UCSD-AML1 (cell line): ENCODE measurements at regions not wholly inside any gene's neighbourhood (a gene's known extent, or its start where the extent isn't known, plus 50 kb on each side); places are given as distances from the start of the nearest gene placed in this dataset.
"Not testable (repeated sequence)": the region's sequence is repeated elsewhere in the genome, so short reads cannot be mapped to it uniquely, and the experiment has no call there.

ENCODE experiments used
- DNase-seq: peaks from one replicate; lab custom pipeline; 2025; ENCODE audit not compliant: unreplicated experiment; lab: John Stamatoyannopoulos, UW

- DNase-seq: no peak
These were observed 220.8 kb downstream of the TFCP2L1 start for GRCh38 chr2:121064186-121064585.

DNA sequence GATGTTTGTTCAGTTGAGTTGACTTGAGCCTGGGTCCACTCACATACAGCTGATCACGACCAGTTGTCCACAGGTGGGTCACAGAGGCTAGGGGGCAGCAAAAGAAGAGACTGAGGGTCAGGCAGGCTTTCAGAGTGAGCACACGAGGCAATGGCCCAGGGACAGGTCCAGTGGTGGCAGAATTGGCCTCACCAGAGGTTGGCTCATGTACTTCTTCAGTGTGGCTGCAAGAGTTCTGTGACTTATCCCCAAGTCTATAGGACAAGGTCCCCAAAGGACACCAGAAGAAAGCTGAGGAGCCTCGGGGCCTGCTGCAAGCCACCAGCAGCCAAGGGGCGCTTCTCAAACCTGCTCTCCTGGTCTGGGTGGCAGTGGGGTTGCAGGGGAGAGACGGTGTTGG lies 219.8 kb downstream of the TFCP2L1 start:
- no peak for DNase-seq

DNA sequence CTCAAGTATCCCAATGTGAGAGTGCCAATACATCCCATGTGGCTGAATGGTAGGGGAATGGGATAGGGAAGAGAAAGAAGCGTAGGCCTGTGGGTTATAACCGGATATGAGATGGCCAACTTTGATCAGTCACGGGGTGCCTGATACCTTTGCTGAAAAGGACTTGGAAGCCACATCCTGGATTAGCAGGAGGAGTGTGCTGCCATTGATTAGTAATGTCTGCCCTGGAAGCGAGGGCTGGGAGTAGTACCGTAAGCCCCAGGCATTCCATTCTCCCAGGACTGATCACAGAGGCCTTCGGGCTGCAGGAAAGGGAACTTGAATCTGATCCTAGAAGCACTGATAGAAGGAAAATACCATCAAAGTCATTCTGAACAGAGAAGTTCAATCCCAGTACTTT lies 218.5 kb downstream of the TFCP2L1 start:
- no peak for DNase-seq

DNA sequence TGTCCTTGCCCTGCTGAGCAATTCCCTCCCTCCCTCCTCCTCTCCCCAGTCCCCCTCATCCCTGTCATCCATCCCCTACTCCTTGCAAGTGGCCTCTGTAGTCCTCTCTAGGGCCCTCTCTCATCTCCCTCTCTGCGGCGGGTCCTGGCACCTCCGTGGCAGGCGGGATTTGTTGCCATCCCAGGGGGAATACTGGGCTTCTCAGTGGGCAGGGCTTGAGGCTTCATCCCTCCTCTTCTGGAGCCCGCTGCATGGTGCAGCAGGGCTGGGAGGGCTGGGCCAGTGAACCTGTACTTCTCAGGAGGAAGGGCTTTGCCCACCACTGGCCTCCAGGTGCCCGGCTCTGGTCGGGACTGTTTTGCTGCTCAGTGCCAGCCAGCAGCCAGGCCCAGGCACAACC lies 216.2 kb downstream of the TFCP2L1 start:
- DNase-seq: no peak

GRCh38 chr2:121069434-121069969 lies 215.5 kb downstream of the TFCP2L1 start:
- no peak for DNase-seq

DNA sequence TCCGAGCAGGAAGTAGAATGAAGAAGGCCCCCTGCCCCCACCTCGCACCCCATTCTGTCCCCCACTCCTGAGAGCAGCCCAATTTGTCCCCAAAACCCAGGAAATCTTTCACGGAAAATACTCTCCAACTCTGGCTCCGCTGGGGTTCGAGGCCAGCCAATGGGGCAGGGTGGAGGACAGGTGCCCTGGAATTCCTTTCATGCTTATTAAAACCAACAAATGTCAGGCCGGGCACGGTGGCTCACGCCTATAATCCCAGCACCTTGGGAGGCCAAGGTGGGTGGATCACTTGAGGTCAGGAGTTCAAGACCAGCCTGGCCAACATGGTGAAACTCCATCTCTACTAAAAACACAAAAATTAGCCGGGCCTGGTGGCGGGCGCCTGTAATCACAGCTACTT lies 214.9 kb downstream of the TFCP2L1 start:
- not testable (repeated sequence) for DNase-seq

DNA sequence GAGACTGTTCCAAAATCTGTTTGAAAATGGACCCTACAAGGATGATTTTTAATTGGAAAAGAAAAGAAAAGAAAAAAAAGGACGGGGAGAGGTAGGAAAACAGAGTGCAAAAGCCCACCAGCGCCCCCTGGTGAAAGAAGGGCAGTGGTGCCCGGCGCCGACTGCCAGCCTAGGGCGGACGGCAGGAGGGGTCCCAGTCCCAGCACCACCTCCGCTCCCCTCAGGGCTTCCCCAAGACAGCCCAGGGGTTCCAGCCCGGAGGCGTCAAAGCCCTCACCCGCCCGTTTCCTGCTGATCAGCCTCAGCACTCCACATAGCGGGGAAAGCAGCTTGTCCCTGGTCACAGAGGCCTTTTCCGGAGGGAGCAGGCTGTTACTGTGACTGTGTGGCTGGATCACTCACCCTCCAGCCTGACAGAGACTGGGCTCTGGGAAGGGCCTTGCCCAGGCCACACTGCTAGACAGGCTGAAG lies 213.9 kb downstream of the TFCP2L1 start:
- peak; percentile 67 for DNase-seq

DNA sequence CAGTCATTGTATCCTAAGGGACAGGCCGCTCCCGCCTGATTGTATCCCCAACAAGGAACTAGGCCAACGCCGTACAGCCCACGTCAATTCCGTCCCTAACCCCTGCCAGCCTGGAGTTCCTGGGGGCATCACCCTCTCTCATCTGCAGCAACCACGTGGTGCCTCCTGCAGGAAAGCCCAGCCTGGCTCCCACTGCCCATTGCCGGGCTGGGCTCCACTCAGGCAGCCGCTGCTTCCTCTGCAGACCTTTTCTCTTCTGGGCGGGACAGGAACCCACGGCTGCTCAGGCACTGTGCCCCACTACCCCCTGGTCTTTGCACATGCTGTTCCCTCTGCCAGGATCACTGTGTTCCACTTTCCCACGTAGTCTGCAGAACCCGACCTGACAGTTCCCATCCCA lies 212.2 kb downstream of the TFCP2L1 start:
- no peak for DNase-seq

GRCh38 chr2:121073320-121074210 lies 211.4 kb downstream of the TFCP2L1 start:
- DNase-seq: no peak

- DNase-seq: peak; percentile 26
These were observed 210.6 kb downstream of the TFCP2L1 start for GRCh38 chr2:121074293-121074932.

DNA sequence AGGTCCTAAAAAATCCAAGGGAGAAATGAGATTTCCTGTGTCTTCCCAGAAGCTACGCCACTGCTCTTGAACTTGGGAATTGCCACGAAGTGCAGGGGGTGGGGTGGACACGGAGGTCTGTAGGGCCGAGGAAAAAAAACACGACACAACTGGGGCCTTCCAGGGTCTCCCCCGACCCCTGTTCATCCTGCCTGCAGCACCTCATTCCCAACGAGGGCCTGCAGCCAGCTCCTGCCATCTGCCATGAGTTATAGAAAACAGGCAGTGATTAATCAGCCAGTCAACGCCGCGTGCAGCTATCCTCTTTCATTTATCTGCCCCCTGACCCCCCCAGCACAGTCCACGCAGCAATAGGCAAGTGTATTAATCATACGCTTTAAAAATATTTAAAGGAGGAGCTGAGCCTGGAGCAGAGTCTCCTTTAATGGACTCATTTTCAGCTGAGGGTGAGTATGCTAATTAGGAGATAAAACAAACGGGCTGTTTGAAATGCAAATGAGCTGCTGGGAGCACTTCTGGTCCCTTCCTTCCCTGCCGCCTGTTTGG lies 209.9 kb downstream of the TFCP2L1 start:
- DNase-seq: peak; percentile 52

- DNase-seq: no peak
These were observed 209.1 kb downstream of the TFCP2L1 start for GRCh38 chr2:121075641-121076497.

GRCh38 chr2:121076498-121076820 lies 208.5 kb downstream of the TFCP2L1 start:
- no peak for DNase-seq

DNA sequence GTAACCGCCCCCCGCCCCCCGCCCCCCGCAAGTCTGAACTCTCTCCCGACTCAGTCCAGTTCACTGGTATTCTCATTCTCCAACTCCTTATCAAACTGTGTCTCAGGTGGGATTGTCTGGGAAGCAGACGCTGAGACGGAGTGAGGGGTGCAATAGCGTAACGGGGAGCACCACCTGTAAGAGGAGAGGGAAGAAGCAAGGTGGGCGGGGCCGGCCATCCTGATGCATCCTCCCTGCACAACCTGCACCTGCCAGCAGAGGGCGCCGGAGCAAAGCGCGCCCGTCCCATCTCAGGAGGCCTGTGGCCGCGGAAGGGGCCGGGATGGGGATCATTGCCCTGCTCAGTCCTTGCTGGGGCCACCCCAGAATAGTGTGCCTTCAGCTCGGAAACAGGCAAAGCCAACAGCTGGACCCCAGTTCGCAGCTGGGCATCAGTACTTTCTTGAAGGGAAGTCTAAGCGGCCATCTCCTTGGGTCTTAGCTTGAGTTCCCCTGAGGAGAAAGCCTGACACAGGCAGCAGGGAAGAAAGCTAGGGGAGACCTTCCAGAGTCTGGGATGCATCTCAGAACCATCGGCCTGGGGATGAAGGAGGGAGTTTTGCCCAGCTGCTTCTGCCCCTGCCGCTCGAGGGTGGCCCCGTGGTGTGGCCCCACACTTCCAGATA lies 208.0 kb downstream of the TFCP2L1 start:
- DNase-seq: peak; percentile 76

- no peak for DNase-seq
These were observed 206.1 kb downstream of the TFCP2L1 start for GRCh38 chr2:121078899-121079298.

- peak; percentile 41 for DNase-seq
These were observed 204.8 kb downstream of the TFCP2L1 start for GRCh38 chr2:121080013-121080772.

GRCh38 chr2:121081701-121082100 lies 203.3 kb downstream of the TFCP2L1 start:
- DNase-seq: no peak

GRCh38 chr2:121082191-121082590 lies 202.8 kb downstream of the TFCP2L1 start:
- DNase-seq: no peak

DNA sequence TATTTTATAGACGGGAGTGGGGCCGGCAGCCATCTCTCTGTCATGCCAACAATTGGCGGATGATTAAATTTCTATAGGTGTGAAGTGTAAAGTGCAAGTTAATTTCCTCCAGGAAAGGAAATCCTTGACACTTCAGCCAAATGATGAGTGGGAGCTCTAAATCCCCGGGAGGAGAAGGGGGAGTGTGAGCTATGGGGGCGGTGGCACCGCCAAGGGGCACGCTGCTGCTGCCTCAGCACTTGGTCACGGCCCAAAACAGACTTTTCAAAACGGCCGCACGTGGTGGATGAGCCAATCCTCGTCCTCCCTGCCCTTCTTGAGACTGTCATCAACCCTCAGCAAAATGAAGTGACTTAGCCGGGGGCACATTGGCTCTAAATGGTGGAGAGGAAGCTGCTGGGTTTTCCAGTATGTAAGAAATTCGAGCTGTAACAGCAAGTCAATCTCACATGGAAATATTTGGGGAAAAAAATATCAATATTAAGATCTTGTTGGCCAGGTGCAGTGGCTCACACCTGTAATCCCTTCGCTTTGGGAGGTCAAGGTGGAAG lies 200.8 kb downstream of the TFCP2L1 start:
- DNase-seq: no peak
